ENCODE measurements at regions not wholly inside any gene's neighbourhood (a gene's known extent, or its start where the extent isn't known, plus 50 kb on each side); places are given as distances from the start of the nearest gene placed in this dataset.
"Not testable (repeated sequence)": the region's sequence is repeated elsewhere in the genome, so short reads cannot be mapped to it uniquely, and the experiment has no call there.

GRCh38 chr6:86256615-86257187 lies 614.0 kb upstream of the SYNCRIP start:
- DNase-seq (ENCODE audit: low spot score): no peak

- no peak for DNase-seq (ENCODE audit: low spot score)
These were observed 613.3 kb upstream of the SYNCRIP start for GRCh38 chr6:86255973-86256372.

- DNase-seq (ENCODE audit: low spot score): no peak
These were observed 608.4 kb upstream of the SYNCRIP start for GRCh38 chr6:86251106-86251505.

- no peak for DNase-seq (ENCODE audit: low spot score)
These were observed 575.2 kb upstream of the SYNCRIP start for GRCh38 chr6:86217906-86218305.

- no peak for DNase-seq (ENCODE audit: low spot score)
These were observed 572.6 kb upstream of the SYNCRIP start for GRCh38 chr6:86215323-86215722.

- no peak for DNase-seq (ENCODE audit: low spot score)
These were observed 563.3 kb upstream of the SYNCRIP start for GRCh38 chr6:86205980-86206379.

GRCh38 chr6:86203044-86203443 lies 560.4 kb upstream of the SYNCRIP start:
- no peak for DNase-seq (ENCODE audit: low spot score)

- DNase-seq (ENCODE audit: low spot score): no peak
These were observed 551.1 kb upstream of the SYNCRIP start for GRCh38 chr6:86193821-86194220.

- DNase-seq (ENCODE audit: low spot score): no peak
These were observed 549.4 kb upstream of the SYNCRIP start for GRCh38 chr6:86192123-86192522.

GRCh38 chr6:86175149-86175548 lies 532.5 kb upstream of the SYNCRIP start:
- not testable (repeated sequence) for DNase-seq (ENCODE audit: low spot score)

GRCh38 chr6:86154852-86155251 lies 512.2 kb upstream of the SYNCRIP start:
- DNase-seq (ENCODE audit: low spot score): no peak

GRCh38 chr6:86153521-86153920 lies 510.8 kb upstream of the SYNCRIP start:
- no peak for DNase-seq (ENCODE audit: low spot score)

- no peak for DNase-seq (ENCODE audit: low spot score)
These were observed 509.9 kb upstream of the SYNCRIP start for GRCh38 chr6:86152546-86152945.

- no peak for DNase-seq (ENCODE audit: low spot score)
These were observed 505.9 kb upstream of the SYNCRIP start for GRCh38 chr6:86148586-86148985.

GRCh38 chr6:86147859-86148258 lies 505.2 kb upstream of the SYNCRIP start:
- DNase-seq (ENCODE audit: low spot score): no peak

GRCh38 chr6:86147311-86147710 lies 504.6 kb upstream of the SYNCRIP start:
- DNase-seq (ENCODE audit: low spot score): no peak

GRCh38 chr6:86146751-86147150 lies 504.1 kb upstream of the SYNCRIP start:
- DNase-seq (ENCODE audit: low spot score): not testable (repeated sequence)

- no peak for DNase-seq (ENCODE audit: low spot score)
These were observed 499.6 kb upstream of the SYNCRIP start for GRCh38 chr6:86142326-86142725.

GRCh38 chr6:86128130-86128814 lies 485.6 kb upstream of the SYNCRIP start:
- DNase-seq (ENCODE audit: low spot score): no peak

- no peak for DNase-seq (ENCODE audit: low spot score)
These were observed 479.4 kb upstream of the SYNCRIP start for GRCh38 chr6:86122086-86122485.

- DNase-seq (ENCODE audit: low spot score): no peak
These were observed 475.6 kb upstream of the SYNCRIP start for GRCh38 chr6:86118271-86118670.

GRCh38 chr6:86107985-86108384 lies 465.3 kb upstream of the SYNCRIP start:
- no peak for DNase-seq (ENCODE audit: low spot score)

GRCh38 chr6:86087954-86088353 lies 445.3 kb upstream of the SYNCRIP start:
- DNase-seq (ENCODE audit: low spot score): no peak

GRCh38 chr6:86079938-86080337 lies 437.3 kb upstream of the SYNCRIP start:
- no peak for DNase-seq (ENCODE audit: low spot score)

Measured in H4 (cell line).